ENCODE measurements at regions not wholly inside any gene's neighbourhood (a gene's known extent, or its start where the extent isn't known, plus 50 kb on each side); places are given as distances from the start of the nearest gene placed in this dataset.

DNA sequence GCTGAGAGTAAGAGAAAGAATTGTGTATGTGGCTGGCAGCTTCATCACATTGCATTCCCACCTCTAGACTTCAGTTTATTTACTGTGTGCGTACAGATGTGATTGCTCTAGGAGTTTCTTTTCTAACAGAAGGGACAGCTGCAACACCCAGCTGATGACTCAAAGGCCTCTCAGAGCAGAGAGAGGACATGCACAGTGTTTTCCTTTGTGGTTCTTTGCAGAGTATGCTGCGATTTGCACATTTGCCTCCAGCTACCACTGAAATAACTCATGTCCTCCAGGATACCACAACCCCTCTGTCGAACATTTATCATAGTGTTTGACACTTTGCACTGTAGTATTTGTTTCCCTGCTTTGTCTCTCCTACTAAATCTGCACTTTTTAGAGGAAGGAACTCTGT lies 294.1 kb downstream of the STIM2 start:
- TF ChIP-seq CTCF (IDR thresholded peaks at IDR 0.05) (no peak), ZFX (IDR thresholded peaks at IDR 0.05; ENCODE audit: borderline replicate concordance) (no peak)
